ENCODE measurements at regions not wholly inside any gene's neighbourhood (a gene's known extent, or its start where the extent isn't known, plus 50 kb on each side); places are given as distances from the start of the nearest gene placed in this dataset.

DNA sequence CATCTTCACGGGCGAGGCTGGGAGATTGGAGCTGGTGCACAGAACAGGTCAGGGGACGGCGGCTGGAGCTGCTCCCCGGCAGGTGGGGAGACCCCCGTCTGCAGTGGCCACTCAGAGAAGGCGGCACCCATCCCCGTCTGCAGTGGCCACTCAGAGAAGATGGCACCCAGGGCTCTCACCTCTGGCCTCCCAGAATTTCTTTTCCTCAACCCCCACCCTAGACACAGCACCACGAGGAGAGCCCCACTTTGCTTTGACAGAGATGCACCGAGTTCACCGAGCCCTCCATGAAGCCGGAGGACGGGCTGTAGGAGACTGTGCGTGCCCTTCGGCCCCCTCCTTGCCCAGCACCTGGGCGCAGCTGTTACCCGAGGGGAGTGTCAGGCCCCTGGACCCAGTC is 201.6 kb upstream of the SALL3 start:
- no peak overlapping the region for H3K27ac Mint-ChIP-seq
- H3K4me3 Mint-ChIP-seq, result no peak overlapping the region
- H3K36me3 Mint-ChIP-seq (ENCODE audit: low read depth), result no peaks in the 10 kb centered on the region
- ChIA-PET POLR2A (interaction anchor here (0.7 kb wide), 1 partner anchor 173 kb away, joined by 3 read pairs; no protein-coding TSS in a partner anchor), CTCF (no interaction called here)
- no peak for ATAC-seq
- H3K27me3 Mint-ChIP-seq (ENCODE audit: low read depth), result no peaks in the 10 kb centered on the region
- H3K4me1 Mint-ChIP-seq (ENCODE audit: low read depth), result no peaks in the 10 kb centered on the region
- no peaks in the 10 kb centered on the region for H3K9me3 Mint-ChIP-seq (ENCODE audit: insufficient read depth)
- DNase-seq, result no peak

DNA sequence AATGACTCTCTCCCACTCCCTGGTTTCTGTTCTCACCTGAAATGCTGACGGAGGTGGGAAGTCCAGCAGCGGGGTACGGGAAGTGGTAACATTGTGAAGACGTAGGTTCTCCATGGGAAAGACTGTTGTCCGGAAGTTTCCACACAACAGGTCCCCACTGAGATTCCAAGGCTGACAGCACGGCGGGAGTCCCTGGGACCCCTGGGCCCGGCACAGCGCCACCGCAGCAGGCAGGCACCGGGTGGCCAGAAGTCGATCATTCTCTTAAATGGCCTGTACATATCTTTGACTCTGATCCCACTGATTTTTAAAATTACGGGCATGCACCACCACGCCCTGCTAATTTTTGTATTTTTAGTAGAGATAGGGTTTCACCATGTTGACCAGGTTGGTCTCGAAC is 201.0 kb upstream of the SALL3 start:
- ATAC-seq, result no peak
- no peaks in the 10 kb centered on the region for H3K9me3 Mint-ChIP-seq (ENCODE audit: insufficient read depth)
- no peak for DNase-seq
- ChIA-PET POLR2A (no interaction called here), CTCF (no interaction called here)
- no peaks in the 10 kb centered on the region for H3K27me3 Mint-ChIP-seq (ENCODE audit: low read depth)
- no peak overlapping the region for H3K4me3 Mint-ChIP-seq
- H3K27ac Mint-ChIP-seq, result no peak overlapping the region
- no peaks in the 10 kb centered on the region for H3K4me1 Mint-ChIP-seq (ENCODE audit: low read depth)
- no peaks in the 10 kb centered on the region for H3K36me3 Mint-ChIP-seq (ENCODE audit: low read depth)

DNA sequence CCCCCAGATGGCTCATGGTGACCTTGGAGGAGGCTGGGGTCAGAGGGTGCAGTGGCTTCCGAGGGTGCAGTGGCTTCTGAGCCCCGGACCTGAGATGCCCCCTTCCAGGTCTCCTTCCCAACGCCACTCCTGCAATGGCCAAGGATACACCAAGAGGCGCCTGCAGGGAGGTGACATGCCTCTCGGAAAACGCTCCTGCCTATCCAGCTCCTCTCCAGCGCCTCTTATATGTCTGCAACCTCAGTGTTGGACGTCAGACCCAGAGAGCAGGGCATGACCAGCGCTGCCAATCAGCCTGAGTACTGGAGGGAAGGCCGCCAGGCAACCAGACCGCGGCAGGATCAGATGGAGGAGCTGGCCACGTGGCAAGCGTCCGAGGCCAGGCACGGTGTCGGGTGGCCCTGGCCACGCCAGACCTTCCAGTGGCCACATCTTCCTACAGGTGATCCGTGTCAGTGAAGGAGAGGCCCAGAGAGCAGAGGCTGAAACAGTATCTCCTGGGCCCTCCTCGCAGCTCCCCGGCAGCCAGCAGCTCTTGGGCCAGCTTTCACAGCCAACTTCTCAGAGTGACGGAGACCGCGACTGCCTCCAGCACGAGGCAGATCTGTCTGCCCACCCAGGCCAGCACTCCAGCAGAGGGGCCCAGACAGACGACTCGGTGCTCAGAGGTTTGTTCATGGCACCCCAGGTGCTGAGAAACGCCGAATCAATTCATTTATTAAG is 199.5 kb upstream of the SALL3 start:
- Mint-ChIP-seq H3K36me3 (ENCODE audit: low read depth) (no peaks in the 10 kb centered on the region), H3K4me3 (no peak overlapping the region), H3K4me1 (ENCODE audit: low read depth) (no peaks in the 10 kb centered on the region), H3K9me3 (ENCODE audit: insufficient read depth) (no peaks in the 10 kb centered on the region), H3K27ac (no peak overlapping the region), H3K27me3 (ENCODE audit: low read depth) (no peaks in the 10 kb centered on the region)
- POLR2A ChIA-PET, result no interaction called here
- CTCF ChIA-PET, result no interaction called here
- ATAC-seq (no peak), DNase-seq (no peak)

DNA sequence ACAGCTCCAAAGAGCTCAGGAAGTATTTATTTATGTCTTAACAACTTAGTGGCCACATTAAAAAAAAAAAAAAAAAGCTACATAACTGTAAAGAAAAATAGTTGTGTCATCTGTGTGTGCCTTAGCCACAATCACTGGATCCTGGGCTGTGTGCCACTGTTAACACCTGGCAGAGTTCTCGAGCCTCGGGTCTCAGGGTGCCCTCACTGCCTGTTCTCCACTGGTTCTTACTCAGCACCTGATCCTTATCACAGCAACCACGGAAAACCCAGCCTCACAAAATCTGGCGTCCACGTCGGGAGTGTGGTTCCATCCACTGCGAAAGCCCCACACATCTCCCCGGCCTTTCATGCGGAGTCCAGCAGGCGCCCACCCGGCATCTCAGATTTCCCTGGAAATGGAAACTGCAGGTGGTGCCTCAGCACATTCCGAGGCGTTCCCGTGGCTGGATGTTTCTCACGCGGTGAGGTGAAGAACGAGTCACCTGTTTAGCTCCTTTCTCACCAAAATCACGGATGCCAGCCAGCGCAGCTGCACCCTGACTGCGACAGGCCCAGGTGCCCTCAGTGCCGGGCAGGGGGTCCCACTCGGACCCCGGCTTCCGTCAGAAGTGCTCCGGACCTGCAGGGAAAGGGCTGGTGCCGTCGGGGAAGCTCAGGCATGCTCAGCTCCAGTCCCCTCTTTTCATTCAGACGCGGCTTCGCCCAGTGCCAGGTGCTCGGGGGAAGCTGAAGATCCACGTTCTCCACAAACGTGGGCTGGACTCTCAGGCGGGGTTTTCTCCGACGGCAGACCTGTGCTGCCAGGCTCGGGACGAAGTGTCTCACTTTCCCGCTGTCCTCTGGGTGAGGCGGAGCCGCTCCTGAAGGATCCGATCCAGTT is 198.7 kb upstream of the SALL3 start:
- Mint-ChIP-seq H3K4me1 (ENCODE audit: low read depth) (no peaks in the 10 kb centered on the region), H3K27me3 (ENCODE audit: low read depth) (no peaks in the 10 kb centered on the region), H3K9me3 (ENCODE audit: insufficient read depth) (no peaks in the 10 kb centered on the region), H3K4me3 (no peak overlapping the region), H3K27ac (no peak overlapping the region), H3K36me3 (ENCODE audit: low read depth) (no peaks in the 10 kb centered on the region)
- ChIA-PET POLR2A (no interaction called here), CTCF (no interaction called here)
- ATAC-seq, result no peak
- DNase-seq, result no peak

DNA sequence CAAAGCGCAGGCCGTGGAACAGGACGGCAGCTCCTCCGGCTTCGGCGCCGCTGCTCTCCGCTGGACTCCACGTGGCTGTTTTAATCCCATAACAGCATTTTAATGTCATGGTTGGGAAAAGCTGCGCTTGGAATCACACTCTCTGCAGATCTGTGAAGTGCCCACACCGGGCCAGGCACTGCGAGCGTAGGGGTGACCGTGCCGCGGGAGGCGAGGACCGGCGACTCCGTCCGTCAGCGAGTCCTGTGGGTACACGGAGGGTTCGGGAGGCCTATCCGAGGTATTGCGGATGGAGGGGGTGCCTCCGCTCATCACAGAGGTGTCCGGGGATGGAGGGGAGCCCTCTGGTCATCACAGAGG is 198.0 kb upstream of the SALL3 start:
- no peak overlapping the region for H3K27ac Mint-ChIP-seq
- no peaks in the 10 kb centered on the region for H3K36me3 Mint-ChIP-seq (ENCODE audit: low read depth)
- H3K9me3 Mint-ChIP-seq (ENCODE audit: insufficient read depth), result no peaks in the 10 kb centered on the region
- ATAC-seq (no peak), DNase-seq (no peak)
- no peaks in the 10 kb centered on the region for H3K27me3 Mint-ChIP-seq (ENCODE audit: low read depth)
- ChIA-PET CTCF (no interaction called here), POLR2A (no interaction called here)
- no peaks in the 10 kb centered on the region for H3K4me1 Mint-ChIP-seq (ENCODE audit: low read depth)
- H3K4me3 Mint-ChIP-seq, result no peak overlapping the region

DNA sequence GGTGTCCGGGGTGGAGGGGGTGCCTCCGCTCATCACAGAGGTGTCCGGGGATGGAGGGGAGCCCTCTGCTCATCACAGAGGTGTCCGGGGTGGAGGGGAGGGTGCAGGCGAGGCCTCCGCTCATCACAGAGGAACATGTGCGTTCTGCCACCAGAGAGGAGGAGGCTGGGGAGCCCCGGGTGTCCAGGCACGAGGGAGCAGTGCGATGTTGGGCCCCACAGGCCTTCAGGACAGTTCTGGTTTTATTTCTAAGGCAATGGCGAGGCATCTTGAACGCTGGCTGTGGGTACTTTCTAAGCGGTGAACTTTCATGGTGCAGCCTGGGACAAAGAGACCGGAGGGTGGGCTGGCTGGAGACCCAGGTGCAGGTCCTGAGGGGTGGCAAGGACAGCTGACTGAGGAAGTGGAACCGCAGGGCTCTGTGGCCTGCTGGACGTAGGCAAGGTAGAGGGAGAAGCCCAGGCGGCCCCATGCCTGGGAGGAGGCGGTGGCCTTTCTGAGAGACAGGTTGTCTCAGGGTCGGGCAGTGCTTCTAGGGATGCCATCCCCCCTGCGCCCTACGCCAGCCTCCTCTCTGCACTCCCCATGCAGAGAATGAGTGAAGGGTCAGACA is 196.6 kb upstream of the SALL3 start:
- ATAC-seq (no peak), DNase-seq (no peak)
- ChIA-PET CTCF (no interaction called here), POLR2A (no interaction called here)
- no peaks in the 10 kb centered on the region for H3K27me3 Mint-ChIP-seq (ENCODE audit: low read depth)
- H3K36me3 Mint-ChIP-seq (ENCODE audit: low read depth), result no peaks in the 10 kb centered on the region
- H3K9me3 Mint-ChIP-seq (ENCODE audit: insufficient read depth), result no peaks in the 10 kb centered on the region
- no peaks in the 10 kb centered on the region for H3K4me1 Mint-ChIP-seq (ENCODE audit: low read depth)
- H3K4me3 Mint-ChIP-seq, result no peak overlapping the region
- H3K27ac Mint-ChIP-seq, result no peak overlapping the region

DNA sequence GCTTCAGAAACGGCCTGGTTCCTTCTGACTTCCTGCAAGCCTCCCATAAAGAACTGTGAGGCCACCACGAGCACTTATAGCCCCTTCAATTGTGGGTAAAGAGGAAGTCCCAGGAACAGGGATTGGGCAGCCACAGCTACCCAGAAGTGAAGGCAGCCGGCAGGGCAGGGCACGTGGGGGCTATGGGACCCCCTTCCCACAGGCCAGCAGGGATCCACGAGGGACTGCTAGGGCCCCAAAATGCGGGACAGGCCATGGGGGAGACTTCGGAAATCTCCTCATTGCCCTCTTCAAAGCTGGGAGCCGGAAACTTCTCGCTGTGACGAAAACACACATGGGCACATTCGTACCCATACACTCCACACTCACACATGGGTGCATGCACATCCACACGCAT is 196.1 kb upstream of the SALL3 start:
- no peaks in the 10 kb centered on the region for H3K4me1 Mint-ChIP-seq (ENCODE audit: low read depth)
- no peak for DNase-seq
- H3K4me3 Mint-ChIP-seq, result no peak overlapping the region
- H3K27ac Mint-ChIP-seq, result no peak overlapping the region
- H3K9me3 Mint-ChIP-seq (ENCODE audit: insufficient read depth), result no peaks in the 10 kb centered on the region
- ATAC-seq, result no peak
- ChIA-PET CTCF (no interaction called here), POLR2A (no interaction called here)
- no peaks in the 10 kb centered on the region for H3K27me3 Mint-ChIP-seq (ENCODE audit: low read depth)
- no peaks in the 10 kb centered on the region for H3K36me3 Mint-ChIP-seq (ENCODE audit: low read depth)

DNA sequence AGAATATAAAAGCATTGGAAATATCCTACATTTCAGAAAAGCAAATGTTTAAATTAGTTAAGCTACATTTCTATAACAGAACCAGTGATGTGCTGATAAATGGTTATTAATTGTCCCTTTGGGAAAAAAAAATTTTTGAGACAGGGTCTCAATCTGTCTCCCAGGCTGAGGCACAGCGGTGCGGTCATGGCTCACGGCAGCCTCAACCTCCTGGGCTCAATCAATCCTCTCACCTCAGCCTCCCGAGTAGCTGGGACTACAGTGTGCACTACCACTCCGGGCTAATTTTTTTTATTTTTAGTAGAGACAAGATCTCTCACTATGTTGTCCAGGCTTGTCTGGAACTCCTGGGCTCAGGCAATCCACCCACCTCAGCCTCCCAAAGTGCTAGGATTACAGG is 194.8 kb upstream of the SALL3 start:
- no peak overlapping the region for H3K27ac Mint-ChIP-seq
- no peaks in the 10 kb centered on the region for H3K4me1 Mint-ChIP-seq (ENCODE audit: low read depth)

DNA sequence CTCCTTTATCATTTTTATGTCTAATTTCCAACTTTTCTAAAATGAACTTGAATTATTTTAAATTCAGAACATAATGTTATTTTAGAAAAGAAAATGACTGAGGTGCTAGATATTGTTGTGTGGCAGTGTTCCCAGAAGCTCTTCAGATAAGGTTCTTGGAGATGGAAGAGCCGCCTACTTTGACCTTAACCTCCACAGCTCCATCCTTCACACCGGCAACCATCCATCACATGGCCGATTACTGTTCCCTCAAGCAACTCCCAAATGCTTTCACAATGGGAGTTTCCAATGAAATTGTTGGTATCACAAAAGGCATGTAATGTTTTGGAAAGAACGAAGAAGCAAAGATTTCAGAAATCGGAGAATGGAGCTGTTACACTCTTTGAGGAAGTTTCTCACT is 193.9 kb upstream of the SALL3 start:
- H3K36me3 Mint-ChIP-seq (ENCODE audit: low read depth), result no peaks in the 10 kb centered on the region
- no peaks in the 10 kb centered on the region for H3K4me1 Mint-ChIP-seq (ENCODE audit: low read depth)
- H3K27ac Mint-ChIP-seq, result no peak overlapping the region
- no peak for ATAC-seq
- DNase-seq, result no peak
- no peak overlapping the region for H3K4me3 Mint-ChIP-seq
- no peaks in the 10 kb centered on the region for H3K27me3 Mint-ChIP-seq (ENCODE audit: low read depth)
- POLR2A ChIA-PET, result no interaction called here
- H3K9me3 Mint-ChIP-seq (ENCODE audit: insufficient read depth), result no peaks in the 10 kb centered on the region
- CTCF ChIA-PET, result no interaction called here

More for the DNA sequence above, 194.8 kb upstream of the SALL3 start:
- Mint-ChIP-seq H3K27me3 (ENCODE audit: low read depth) (no peaks in the 10 kb centered on the region), H3K36me3 (ENCODE audit: low read depth) (no peaks in the 10 kb centered on the region), H3K9me3 (ENCODE audit: insufficient read depth) (no peaks in the 10 kb centered on the region), H3K4me3 (no peak overlapping the region)
- DNase-seq (no peak), ATAC-seq (no peak)
- CTCF ChIA-PET, result no interaction called here
- POLR2A ChIA-PET, result no interaction called here

DNA sequence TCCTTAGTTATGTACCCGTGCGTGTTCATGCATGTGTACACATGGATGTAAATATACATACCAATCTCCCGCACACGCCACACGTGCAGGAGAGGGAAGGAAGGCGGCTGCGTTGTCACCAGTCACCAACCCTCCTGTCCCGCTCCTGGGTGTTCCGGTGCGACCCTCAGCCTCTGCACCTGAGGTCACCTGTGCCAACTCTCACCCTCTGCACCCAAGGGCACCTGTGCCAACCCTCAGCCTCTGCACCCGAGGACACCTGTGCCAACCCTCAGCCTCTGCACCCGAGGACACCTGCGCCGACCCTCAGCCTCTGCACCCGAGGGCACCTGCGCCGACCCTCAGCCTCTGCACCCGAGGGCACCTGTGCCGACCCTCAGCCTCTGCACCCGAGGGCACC is 192.8 kb upstream of the SALL3 start:
- Mint-ChIP-seq H3K36me3 (ENCODE audit: low read depth) (no peaks in the 10 kb centered on the region), H3K9me3 (ENCODE audit: insufficient read depth) (no peaks in the 10 kb centered on the region), H3K4me1 (ENCODE audit: low read depth) (no peaks in the 10 kb centered on the region), H3K4me3 (no peak overlapping the region), H3K27me3 (ENCODE audit: low read depth) (no peaks in the 10 kb centered on the region), H3K27ac (no peak overlapping the region)
- DNase-seq, result no peak
- CTCF ChIA-PET, result no interaction called here
- ATAC-seq, result no peak
- POLR2A ChIA-PET, result no interaction called here

DNA sequence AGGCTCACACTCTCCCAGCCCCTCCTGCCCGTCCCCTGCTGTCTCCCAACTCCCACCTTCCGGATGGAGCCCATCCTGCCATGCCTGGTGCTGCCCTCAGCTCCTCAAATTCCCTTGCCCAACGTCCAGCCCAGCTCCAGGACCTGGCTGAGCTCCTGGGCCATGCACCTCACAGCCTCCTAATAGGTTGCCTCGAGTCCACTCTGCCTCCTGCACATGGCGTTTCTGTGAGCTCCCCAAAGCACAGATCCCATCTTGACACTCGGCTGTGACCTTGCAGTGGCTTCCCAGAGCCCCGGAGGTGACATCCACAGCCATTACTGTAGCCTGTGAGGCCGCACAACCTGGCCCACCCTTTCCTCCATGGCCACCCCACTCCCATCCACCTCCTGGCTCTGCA is 191.9 kb upstream of the SALL3 start:
- H3K4me1 Mint-ChIP-seq (ENCODE audit: low read depth), result no peaks in the 10 kb centered on the region
- ATAC-seq, result no peak
- H3K9me3 Mint-ChIP-seq (ENCODE audit: insufficient read depth), result no peaks in the 10 kb centered on the region
- H3K27ac Mint-ChIP-seq, result no peak overlapping the region
- no peak for DNase-seq
- H3K36me3 Mint-ChIP-seq (ENCODE audit: low read depth), result no peaks in the 10 kb centered on the region
- POLR2A ChIA-PET, result no interaction called here
- CTCF ChIA-PET, result no interaction called here
- no peaks in the 10 kb centered on the region for H3K27me3 Mint-ChIP-seq (ENCODE audit: low read depth)
- no peak overlapping the region for H3K4me3 Mint-ChIP-seq

DNA sequence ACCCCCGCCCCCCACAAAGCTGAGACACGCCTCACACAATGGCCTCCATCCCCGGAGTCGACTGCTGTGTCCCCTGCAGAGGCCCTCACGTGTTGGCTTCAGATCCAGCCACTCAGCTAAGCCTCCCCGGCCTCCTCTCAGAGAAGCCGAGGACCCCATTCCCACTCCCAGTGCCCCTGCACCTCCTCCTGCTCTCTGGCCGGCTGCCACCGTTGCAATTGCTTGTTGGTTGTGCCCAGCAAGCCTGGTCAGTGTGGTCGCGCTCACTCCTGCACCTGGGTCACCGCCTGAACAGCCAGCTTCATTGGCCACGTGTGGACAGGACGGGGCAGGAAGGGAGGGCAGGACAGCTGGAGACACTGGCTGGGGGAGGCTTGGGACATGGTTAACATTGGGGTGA is 191.5 kb upstream of the SALL3 start:
- Mint-ChIP-seq H3K4me3 (no peak overlapping the region), H3K27ac (no peak overlapping the region), H3K27me3 (ENCODE audit: low read depth) (no peaks in the 10 kb centered on the region), H3K4me1 (ENCODE audit: low read depth) (no peaks in the 10 kb centered on the region), H3K36me3 (ENCODE audit: low read depth) (no peaks in the 10 kb centered on the region), H3K9me3 (ENCODE audit: insufficient read depth) (no peaks in the 10 kb centered on the region)
- DNase-seq (no peak), ATAC-seq (no peak)
- ChIA-PET CTCF (no interaction called here), POLR2A (no interaction called here)

Data from activated CD8-positive, alpha-beta T cell treated with anti-CD3 and anti-CD28 coated beads, Interleukin-2, amount 10 ng/mL, durations not matched to agents 7 days and 5 days (primary cell).